ENCODE measurements at regions not wholly inside any gene's neighbourhood (a gene's known extent, or its start where the extent isn't known, plus 50 kb on each side); places are given as distances from the start of the nearest gene placed in this dataset.
"Not testable (repeated sequence)": the region's sequence is repeated elsewhere in the genome, so short reads cannot be mapped to it uniquely, and the experiment has no call there.

DNA sequence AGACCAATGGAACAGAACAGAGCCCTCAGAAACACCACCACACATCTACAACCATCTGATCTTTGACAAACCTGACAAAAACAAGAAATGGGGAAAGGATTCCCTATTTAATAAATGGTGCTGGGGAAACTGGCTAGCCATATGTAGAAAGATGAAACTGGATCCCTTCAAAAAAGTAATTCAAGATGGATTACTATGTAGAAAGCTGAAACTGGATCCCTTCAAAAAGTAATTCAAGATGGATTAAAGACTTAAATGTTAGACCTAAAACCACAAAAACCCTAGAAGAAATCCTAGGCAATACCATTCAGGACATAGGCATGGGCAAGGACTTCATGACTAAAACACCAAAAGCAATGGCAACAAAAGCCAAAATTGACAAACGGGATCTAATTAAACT is 221.6 kb upstream of the EDNRA start:
- DNase-seq, result not testable (repeated sequence)

DNA sequence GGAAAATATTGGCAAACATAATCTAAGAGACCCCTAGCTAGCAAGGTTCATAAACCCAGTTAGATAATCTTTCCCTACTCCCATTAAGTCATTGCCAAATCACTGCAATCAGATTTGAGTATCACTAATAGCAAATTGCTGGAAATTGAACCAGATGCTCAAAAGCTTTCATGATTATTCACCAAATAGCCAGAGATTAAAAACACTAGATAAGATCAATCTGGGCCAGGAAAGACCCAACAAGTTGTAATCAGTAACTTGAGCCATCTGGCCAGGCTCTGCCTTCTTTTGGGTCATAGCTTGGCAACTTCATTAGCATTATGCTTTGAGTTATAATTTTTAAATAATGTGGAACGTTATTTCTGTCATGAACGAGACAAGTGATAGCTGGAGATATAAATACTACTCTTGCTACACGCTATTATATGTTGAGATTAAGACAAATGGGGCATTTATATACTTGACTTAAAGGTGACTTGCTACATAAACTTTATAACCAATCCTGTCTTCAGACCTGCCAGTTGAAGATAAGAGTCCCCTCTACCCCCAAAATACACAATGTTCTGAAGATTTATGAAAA is 196.6 kb upstream of the EDNRA start:
- DNase-seq, result no peak

DNA sequence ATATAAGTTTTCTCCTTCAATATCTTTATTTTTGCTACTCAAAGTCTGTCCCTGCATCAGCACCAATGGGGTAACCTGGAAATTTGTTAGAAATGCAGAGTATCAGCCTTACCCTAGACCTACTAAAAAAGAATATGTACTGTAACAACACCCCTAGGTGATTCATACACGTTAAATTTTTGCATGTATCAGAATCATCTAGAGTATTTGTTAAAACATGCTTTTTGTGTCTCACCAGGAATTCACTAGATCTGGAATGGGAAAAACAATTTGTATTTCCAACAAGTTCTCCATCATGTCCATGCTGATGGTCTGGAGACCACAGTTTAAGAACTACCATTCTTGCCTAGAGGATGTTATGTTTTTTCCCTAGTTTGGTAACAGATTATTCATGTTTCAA is 196.0 kb upstream of the EDNRA start:
- DNase-seq, result no peak

DNA sequence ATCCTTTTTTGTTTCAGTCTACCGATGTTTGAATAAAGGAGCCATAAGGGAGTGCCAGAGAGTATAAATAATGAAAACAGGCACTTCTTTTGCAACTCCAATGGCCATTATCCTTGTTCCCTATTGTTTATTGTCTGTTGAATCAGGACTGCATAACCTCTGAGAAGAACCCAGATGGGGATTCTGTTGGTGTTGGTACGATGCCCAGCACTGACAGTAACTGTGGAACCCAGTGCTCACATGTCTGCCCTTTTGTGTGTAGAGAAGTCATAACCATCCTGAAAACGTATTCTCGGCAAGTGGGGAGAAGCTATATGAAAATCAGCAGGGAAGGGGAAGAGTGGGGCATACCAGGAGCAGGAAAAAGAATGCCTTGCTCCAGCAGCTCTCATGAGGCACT is 195.1 kb upstream of the EDNRA start:
- no peak for DNase-seq

DNA sequence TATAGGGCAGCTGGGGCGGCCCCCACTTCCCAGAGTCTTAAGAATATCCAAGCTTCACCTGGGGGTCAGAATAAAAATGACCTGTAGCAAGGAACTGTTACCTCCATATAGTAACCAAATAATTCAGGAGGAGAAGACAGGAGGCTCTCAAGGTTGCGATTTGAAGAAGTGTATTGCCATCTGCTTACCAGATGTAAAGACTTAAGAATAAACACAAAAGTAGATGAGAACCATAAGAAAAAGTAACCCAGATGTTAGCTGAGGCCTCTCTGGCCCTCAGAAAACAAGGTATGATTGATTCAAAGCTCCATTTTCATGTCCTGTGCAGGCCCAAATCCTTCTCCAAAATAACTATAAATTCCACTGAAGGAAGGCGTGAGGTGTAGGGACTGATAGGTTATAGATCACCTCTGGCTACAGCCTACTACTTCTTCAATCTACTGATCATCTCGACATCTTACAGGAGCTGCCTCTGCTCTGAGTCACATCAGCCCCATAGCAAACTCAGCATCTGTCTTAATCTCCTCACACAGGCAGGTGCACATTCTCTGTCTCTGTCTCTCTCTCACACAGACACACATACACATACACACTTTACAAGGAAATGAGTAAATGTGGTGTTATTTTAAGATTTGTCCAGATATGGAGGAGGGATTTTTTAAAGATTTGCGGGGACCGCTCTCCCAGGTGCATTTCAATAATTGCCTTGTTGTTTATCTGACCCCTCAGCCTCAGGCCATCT is 193.9 kb upstream of the EDNRA start:
- DNase-seq, result no peak

DNA sequence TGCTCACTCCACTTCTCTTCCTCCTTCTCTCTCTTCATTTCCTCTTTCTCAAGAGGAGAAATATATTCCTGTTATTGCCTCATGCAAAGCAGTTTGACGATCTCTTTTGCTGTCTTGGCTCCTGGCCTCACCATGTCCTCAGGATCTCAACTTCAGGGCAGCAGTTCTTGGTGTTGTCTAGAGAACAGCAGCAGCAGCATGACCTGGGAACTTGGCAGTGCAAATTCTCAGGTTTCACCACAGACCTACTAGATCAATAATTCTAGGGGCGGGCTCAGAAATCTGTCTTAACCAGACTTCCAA is 193.4 kb upstream of the EDNRA start:
- DNase-seq, result no peak

DNA sequence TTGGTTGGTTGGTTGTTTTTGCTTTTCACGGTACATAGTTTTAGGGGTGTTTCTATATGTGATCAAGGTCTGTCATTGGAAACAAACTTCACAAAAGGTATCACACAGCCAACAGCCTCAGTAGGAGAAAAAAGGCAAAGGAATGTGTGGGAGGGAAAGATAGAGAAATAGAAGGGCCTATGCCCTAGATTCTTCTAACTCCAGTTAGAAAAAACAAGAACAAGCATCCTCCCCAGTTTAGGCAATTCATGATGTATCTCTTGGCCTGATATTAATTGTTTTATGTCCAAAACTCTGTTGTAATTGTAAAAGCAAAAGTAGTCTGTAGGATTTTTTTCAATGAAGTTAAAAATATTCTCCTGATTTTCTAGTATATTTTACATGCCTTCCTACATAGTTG is 192.4 kb upstream of the EDNRA start:
- DNase-seq, result no peak

DNA sequence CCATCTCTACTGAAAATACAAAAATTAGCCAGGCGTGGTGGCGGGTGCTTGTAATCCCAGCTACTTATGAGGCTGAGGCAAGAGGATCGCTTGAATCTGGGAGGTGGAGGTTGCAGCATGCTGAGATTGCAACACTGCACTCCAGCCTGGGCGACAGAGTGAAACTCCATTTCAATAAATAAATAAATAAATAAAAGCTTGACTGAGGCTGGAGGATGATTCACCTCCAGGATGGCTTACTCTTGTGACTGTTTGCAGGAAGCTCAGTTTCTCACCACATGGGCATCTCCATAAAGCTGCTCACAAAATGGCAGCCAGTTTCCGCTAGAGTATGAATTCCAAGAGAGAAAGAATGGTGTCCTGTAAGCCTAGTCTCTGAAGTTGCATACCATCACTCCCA is 191.7 kb upstream of the EDNRA start:
- no peak for DNase-seq

DNA sequence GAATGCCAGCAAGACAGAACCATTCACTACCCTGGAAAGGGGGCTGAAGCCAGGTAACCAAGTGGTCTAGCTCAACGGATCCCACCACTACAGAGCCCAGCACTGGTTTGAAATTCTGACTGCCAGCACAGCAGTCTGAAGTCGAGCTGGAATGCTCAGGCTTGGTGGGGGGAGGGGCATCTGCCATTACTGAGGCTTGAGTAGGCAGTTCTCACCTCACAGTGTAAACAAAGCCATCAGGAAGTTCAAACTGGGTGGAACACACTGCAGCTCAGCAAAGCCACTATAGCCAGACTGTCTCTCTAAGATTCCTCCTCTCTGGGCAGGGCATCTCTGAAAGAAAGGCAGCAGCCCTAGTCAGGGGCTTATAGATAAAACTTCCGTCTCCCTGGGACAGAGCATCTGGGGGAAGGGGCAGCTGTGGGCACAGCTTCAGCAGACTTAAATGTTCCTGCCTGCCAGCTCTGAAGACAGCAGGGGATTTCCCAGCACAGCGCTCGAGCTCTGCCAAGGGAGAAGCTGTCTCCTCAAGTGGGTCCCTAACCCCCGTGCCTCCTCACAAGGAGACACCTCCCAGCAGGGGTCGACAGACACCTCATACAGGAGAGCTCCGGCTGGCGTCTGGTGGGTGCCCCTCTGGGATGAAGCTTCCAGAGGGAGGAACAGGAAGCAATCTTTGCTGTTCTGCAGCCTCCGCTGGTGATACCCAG is 188.1 kb upstream of the EDNRA start:
- DNase-seq, result not testable (repeated sequence)

DNA sequence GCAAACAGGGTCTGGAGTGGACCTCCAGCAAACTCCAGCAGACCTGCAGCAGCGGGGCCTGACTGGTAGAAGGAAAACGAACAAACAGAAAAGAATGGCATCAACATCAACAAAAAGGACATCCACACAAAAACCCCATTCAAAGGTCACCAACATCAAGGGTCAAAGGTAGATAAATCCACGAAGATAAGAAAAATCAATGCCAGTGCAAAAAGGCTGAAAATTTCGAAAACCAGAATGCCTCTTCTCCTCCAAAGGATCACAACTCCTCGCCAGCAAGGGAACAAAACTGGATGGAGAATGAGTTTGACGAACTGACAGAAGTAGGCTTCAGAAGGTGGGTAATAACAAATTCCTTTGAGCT is 187.6 kb upstream of the EDNRA start:
- not testable (repeated sequence) for DNase-seq

DNA sequence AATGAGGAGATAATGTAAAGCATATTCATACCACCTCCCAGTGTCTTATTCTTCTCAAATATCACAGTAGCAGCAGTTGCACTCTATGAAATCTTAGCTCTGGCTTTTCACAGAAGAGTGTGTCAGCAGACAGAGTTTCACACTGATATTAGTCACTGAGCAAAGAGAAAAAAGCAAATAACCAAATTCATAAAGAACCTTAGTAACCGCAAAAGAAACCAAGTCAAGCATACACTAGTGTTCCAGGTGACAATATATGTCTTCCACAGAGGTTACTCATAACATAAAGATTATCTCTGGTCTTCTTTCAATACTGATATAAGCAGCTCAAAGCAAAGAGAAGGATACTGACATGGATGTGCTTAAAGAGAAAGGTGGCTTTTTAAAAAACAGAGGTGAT is 181.7 kb upstream of the EDNRA start:
- DNase-seq, result no peak

DNA sequence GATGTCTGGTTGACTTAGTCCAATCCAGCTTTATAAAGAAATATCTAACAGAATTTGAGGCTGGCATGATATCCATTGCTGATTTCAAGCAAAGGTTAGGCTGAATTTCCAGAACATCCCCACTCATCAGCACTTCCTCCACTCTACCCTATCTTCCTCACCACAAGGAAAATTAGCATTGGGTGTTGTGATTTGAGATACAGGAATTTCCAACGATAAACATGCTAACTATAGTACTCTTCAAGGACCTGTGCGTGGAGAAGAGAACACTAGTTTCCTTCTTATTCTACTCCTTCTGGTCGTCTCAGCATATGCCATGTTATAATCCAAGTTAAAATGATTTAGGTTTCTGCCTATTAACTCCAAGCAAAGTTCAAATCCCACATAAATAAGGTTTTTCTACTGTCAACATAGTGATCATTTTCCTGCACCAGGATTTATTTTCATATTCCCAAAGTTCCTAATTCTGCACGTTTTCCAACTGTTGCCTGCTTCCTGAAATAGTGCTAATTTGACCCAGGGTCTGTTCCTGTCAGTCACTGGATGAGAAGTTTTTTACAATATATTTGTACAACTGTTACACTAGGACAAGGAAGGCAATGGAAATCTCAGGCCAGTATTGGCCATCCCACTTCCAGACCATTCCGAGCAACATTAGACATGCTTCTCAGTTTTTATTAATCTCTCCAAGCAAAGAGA is 177.6 kb upstream of the EDNRA start:
- DNase-seq, result no peak

DNA sequence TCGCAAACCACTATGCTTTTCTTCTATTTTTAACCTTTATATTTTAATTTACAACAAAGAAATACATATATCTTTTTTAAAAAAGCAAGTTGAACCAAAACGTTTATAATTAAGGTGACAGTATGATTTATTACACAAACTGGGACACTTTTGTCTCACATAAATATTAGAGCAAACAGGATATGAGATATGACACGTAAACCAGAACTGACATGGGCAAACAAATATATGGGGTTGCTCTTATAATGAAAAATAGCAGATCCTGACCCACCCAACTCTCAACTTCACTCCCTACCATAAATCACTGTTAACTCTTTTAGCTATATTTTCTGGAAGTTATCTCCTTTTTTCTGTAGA is 177.0 kb upstream of the EDNRA start:
- no peak for DNase-seq

DNA sequence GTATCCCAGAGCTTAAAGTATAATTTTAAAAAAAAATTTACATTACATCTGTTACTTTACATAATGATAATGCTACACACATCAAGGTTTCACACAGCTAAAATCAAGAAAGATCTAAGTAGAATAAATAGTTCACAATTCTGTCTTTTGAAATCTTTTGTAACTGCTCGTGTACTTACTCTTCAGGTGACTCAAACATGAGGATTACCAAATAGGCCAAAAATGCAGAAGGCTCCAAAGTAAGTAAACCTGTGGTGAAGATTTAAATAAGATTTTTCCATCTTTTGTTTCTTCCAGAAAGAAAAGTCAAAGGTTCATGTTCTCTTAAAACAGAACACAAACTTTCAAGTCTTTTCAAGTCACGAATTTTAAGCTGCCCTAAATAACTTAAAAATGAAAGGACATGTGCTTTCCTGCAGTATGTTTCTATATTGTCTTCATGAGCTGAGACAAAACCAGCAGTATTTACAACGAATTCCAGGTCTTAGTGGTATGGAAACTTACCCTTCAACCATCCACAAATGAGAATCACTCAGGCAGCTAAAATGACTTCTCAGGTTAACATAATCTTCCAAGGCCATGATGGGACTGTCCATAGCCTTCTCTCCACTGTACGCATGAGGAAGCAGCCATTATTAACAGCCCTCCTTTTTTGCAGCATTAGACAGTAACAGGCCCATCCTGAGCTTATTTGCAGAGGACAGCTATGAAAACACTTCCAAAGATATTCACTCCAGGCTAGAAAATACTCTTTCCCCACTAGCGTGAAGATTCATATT is 172.8 kb upstream of the EDNRA start:
- DNase-seq, result no peak

DNA sequence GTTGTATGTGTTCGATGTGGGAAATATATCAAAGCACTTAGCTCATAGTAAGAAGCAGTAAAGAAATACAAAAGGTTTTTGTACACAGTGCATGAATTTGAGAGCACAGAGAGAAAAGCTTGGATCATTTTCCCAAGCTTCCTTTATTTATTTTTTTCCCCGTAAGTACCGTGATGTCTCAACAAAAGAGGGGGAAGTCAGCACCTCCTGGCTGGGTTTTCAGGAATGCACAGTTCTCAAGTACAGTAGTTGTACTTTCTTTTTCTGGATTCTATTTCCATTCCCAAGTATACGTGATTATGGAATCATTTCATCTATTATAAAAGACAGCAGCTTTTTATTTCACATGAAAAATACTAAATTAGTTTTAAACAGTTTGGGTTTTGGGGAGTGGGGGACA is 171.5 kb upstream of the EDNRA start:
- DNase-seq, result no peak

DNA sequence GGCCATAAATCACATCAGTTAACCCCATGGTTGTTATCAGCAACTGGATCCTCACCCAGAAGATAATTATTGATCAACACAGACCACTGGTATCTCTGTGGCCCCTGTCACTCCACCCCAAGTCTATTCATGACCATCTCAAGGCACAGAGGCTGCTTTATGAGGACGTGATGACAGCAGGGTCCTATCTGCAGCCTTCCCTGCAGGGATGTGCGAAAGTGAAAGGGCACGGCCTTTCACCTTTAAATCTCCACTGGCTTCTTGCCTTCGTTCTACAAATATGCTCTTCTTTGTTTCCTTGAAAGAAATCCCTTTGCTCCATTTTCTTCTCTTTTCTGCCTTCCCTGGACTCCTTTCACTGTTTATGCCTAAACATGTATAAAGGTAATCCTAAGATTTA is 170.6 kb upstream of the EDNRA start:
- DNase-seq, result no peak

DNA sequence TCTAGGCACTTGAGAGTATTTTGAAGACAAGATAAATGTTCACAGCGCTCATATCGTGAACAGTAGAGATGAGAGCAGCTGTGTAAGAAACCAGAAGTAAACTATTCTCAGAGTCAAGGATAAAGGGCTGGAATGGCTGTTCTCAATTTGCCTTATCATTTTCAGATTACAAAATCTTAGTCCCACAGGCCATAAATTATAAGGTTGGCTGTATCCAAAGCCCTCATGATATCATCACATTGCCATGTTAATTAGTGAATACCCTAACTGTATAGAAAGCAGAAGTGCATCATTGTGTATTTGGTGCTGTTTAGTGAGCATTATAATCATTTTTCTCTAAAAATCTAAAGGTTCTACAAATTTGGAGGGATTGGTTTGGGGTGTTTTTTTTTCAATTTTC is 168.9 kb upstream of the EDNRA start:
- DNase-seq, result no peak

DNA sequence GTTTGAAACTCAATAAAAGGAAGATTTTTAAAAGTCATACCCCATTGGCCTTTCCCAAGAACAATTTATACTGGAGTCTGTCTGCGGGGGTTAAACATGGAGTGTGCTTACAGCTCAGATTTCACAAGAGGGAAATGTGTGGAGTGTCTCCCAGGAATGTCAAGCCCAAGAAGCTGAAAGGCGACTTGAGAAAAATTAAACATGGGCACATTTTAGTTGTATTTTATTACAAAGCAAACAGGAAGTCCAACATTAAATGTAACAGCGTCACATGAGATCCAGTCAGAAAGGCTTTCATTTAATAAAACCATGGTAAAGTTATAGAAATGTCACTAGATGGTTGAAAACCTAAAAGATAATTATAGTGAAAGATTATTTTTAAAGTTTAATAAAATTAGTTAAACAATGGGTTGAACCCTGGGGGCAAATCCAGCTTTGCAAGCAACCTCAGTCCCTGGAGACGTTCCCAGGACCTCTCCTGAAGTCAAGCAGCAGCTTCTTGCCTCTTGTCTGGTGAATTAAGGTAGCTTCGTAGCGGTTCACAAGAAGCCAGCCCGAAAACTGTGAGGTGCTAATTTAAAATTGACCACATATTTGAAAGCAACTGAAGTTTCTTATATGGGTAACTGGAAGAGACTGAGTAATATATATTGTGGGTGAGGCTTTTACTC is 168.4 kb upstream of the EDNRA start:
- DNase-seq, result no peak

DNA sequence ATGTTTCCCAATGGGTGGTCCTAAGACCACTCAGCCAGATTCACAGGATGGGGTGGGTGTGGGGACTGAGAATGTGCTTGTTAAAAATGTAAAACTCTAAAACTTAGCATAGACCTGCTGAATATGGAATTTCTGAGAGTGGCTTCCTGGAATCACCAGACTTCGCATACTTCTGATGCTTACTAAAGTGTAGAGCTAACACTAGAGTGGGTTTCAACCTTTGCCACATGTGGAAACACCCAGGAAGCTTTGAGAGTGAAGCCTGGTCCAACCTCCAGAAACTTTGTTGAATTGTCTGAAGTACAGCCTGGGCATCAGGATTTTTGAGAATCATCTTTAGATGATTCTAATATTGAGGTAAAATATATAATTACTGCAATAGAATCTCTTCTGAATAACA is 167.8 kb upstream of the EDNRA start:
- no peak for DNase-seq

DNA sequence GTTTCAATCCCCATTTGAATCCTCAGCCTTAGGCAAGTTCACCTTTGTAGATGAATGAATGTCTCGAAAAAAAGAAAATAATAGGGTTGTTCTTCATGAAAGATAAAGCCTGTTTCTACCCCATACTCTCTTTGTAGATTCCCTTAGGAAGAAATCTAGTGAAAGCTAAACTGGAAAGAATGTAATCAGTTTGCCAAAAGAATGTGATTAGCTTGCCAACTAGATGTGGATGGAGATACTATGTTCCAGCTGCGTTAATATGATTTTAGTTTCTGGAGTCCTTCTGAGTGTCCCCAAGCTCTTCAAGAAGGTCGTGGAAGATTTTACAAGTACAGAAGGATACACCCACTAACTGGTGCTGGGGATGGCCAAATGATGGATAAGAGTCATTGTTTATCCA is 162.3 kb upstream of the EDNRA start:
- DNase-seq, result no peak

DNA sequence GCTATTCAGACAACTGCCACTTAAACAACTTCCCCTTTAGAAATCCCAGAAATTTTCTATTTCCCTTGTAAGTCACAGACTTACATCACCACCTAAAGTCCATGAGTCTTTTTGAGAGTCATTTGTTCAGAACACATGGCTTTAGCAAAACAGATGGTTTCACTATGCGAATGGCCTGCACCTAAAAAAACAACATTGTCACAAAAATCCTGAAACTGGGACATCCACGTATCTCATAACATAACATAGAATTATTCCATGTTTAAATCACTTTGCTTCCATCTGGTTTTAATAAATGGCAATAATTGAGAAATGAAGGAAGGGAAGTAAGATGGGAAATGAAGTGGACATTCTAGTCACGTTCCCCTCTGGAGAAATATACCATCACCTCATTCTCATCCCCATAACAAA is 155.3 kb upstream of the EDNRA start:
- DNase-seq, result no peak

DNA sequence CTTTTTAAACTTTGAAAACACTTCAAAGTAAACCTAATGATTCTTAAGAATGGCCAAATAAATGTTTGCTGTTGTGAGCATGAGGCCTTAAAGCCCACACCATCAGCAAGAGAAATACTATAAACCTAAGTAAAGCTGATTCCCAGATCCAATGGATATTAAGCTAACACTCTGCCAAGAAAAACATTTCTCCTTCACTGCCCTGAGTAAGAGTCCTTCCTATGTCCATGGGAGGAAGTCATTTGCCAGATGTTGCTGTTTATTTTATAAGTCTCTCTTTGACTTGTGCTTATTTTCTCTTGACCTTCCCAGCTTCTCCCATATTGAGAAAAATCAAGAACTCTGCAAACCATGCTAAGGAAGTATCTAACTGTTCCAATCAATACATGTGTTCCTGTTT is 154.3 kb upstream of the EDNRA start:
- no peak for DNase-seq

DNA sequence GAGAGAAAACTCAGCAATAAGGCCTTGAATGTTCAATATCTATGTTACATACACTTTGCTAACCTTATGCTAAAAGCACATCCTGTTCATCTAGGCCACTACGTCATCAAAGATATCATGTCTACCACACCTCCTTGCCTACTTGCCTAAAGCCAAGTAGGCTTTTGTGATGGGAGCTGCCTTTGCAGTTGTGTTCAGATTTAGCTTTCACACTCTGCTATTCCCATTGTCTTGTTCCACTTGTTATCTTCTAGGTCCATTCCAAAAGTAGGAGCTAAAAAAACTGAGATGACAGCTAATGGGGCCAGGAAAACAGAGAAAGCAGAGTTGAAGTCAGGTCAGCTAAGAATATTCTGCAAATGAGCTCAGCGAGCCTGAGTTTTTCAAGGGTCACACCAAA is 153.6 kb upstream of the EDNRA start:
- DNase-seq, result no peak
